NCI-H524 (cell line): ENCODE measurements at regions not wholly inside any gene's neighbourhood (a gene's known extent, or its start where the extent isn't known, plus 50 kb on each side); places are given as distances from the start of the nearest gene placed in this dataset.

ENCODE experiments used
- DNase-seq, 2 experiments: peaks; one replicate each; lab custom pipeline; 2025; lab: John Stamatoyannopoulos, UW

DNA sequence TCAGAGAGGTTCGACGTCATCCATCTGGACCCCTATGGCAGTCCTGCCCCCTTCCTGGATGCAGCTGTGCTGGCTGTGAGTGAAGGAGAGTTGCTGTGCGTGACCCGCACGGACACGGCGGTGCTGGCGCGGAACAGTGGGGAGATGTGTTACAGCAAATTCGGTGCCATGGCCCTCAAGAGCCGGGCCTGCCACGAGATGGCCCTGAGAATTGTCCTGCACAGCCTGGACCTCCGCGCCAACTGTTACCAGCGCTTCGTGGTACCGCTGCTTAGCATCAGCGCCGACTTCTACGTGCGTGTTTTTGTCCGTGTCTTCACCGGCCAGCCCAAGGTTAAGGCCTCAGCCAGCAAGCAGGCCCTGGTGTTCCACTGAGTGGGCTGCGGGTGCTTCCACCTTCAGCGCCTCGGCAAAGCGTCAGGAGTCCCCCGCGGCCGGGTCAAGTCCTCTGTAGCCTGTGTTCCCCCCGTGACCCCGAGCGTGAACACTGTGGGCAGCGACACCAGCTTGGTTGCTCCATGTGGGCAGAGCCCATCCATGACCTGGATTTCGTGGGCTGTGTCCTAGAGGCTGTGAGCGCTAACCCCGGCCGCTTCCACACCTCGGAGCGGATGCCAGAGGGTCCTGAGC lies 186.7 kb upstream of the SLITRK2 start:
- DNase-seq = no peak

DNA sequence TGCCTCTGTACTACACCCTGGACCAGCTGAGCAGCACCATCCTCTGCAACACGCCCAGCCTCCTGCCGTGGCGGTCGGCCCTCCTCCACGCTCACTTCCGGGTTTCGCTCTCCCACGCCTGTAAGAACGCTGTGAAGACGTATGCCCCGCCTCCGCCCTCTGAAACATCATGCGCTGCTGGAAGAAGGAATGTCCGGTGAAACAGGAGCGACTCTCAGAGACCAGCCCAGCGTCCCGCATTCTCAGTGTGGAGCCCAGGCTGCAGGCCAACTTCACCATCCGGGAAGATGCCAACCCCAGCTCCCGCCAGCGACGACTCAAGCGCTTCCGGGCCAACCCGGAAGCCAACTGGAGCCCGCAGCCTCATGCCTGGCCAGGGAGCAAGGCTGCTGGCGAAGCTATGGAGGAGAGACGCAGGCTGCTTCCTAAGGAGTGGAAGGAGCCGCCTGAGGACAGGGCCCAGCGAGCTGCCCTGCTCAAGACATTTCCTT lies 186.1 kb upstream of the SLITRK2 start:
- no peak for DNase-seq

DNA sequence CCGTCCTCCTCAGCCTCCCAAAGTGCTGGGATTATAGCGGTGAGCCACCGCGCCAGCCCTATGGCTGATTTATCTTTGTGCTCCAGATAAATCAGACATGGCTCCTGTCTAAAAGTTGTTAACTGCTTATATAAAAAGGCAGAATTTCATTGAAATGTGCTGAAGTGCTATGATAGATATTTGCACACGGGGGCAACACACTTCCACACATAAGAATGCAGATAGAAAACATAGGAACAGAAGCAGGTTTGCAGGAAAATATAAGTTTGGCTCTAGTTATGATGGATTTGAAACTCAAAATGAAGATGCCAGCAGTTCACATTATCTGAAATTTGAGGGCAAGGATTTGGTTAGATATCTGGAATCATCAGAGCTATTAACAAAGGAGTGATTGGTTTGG lies 163.1 kb upstream of the SLITRK2 start:
- DNase-seq = no peak

DNA sequence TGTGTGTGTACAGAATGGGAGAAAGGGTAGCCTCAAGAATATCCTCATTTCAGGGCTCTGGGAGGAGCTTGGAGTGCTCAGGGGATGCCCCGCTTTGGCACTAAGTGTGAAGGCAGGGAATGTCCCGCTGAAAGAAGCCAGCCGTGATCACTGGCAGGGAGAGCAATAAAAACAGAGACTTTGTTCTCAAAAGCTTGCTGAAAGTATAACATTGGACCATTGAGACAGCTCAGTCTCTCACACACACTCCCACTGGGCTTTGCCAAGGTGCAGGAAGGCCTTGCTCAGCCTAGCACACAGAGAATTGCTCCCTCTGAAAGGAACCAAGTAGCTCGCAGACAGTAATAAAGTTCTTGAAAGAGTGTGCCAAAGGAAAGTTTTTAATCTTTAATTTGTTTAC lies 143.8 kb upstream of the SLITRK2 start:
- no peak for DNase-seq

DNA sequence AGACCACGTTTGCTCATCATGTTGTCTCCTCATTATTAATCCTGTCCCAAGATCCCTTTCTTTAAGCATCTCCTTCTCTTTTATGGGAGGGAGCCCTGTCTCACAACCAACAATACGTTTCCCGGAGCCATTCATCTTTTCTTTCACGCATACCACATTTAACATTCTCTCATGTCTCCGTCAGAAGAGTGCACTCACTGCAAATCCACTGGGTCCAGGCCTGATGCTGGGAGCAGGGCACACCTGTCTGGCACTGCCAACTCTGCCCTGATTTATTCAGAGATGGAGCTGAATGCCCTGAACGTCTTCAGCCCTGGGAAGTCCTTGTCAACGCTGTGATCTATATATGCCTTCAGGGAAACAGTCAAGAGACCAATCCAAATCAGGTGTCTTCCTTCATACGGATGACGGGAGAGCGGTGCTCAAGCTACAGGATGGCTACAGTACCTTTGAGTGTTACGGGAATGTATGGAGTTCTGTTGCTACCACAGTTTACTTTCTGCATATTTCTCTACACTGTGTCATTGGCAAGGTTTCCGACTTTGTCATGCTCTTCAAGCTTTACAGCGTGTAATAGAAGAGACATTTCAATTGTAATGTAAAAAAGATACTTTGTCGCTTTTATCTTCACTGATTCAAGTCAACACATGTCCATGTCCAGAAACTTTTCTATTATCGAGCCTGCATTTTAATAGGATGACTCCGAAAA lies 140.4 kb upstream of the SLITRK2 start:
- DNase-seq = no peak

DNA sequence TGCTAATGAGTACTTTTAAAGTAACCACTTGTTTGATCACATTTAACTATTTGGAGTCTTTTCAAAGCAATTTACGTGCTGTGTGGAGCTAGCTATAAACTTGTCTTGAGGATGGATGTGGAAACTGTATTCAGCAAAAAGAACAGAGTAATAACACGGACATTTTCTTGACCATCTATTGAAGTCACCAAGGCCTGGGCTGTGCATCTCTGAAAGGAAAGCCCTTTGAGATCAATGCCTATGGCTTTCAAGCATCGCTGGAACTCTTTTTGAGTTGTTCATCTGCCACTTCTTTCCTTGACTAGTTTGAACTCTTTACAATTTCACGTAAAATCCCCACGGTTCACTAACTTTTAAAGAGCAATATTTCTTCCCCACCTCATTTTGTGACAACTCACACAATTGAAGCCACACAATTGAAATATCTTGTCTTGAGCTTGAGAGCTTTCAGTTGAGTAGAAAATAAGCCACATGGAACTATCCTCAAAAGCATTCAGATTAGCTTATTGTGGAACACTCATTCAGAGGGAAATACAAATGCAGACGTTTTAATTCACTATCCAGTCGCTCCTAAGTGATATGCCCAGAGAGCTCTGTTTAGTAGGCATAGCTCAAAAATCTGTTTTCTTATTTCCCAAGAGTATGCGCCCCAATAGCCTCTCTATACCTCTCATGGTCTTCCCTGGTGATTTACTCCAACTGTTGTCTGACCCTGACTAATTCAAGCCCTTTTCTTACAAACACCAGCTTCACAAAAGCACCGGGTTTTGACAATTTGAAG lies 134.9 kb upstream of the SLITRK2 start:
- no peak for DNase-seq

DNA sequence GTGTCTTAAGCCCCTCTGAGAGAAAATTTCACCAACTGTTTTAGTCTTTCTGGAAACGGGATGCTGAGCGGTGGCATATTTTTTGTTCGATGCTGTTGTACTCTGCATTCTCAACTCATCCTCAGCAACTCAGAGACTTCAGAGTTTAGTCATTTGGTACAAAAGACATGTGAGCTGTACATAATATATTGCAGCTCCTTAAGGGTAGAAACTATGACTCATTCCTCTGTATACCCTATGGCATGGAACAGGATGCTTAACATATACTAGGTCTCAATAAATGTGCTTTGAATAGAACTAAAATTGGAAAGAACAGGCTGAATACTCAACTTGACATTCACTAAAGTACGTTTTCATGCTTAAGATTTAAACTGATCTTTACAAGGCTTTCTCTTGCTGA lies 130.5 kb upstream of the SLITRK2 start:
- no peak for DNase-seq

DNA sequence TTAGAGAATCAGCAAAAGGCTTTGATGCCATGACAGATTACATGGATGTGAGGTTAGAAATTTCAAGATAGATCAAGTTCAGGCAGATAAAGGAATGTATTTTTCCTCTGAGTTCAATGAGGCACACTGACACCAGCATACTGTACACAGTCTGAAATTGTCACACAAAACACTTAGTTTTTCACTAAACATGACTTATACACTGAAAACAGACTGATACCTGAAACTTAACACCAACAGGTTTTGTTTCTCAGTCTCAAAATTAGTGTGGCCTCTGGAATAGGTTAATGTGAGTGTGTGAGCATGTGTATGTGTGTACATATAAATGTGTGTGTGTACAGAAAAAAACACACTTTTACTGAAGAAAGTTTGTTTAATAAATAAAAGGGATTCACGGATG lies 129.9 kb upstream of the SLITRK2 start:
- no peak for DNase-seq

DNA sequence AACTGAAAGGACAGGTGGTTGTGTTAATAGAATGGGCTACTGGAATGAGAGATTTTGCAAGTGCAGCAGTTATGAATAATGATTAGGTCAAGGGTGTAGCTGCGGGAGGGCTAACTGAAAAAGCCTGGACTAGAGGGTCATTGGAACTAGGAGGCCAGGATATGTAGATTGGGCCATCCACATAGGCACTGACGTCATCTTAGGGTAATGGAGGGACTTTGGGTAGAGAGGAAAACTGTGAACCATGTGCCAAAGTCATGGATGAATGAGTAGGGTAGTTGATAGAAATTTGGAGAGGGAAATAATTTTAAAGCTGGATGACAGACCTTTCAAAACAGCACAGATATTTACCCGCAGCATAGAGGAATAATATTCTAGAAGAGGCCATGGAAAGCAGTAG lies 123.6 kb upstream of the SLITRK2 start:
- DNase-seq = no peak

DNA sequence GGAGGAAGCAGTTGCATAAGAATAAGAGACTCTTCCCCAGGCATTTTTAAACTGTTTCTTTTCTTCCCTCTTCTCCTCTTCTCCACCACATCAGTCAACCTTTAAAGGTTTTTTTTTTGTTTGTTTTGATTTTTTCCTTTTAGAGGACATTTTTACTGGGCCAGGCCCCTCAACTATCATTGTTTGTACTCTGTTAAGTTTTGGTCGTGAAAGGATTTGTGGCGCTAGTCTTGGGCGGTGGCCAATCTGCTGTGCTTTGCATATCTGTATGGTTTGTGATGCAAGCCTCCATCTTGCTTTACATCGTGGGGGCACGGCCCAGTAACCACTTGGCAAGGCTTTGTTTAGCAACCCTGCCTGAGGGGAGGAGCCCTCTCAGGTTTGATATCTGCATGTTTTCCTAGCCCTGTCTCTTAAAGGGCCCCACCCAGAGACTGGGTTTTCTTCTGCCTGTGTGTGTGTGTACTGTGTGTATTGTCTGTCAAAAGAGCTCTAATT lies 101.9 kb upstream of the SLITRK2 start:
- no peak for DNase-seq

DNA sequence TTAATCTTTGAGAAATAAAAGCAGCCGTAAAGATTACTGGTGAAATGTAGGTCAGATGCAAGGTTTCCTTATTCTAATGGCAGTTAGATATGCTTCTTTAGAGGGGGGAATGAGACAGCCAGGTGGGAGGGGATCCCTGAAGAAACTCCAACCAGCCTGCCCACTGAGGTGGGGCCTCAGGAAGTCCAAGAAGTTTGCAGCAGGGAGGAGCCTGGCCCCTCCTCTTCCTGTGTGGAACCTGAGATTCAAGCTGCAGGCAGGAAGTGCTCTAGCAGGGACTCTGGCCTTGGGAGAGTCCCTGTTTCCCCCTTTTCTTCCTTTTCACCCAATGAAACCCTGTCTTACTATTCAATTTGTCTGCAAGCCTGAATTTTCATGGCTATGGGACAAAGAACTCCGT lies 101.4 kb upstream of the SLITRK2 start:
- DNase-seq = no peak

DNA sequence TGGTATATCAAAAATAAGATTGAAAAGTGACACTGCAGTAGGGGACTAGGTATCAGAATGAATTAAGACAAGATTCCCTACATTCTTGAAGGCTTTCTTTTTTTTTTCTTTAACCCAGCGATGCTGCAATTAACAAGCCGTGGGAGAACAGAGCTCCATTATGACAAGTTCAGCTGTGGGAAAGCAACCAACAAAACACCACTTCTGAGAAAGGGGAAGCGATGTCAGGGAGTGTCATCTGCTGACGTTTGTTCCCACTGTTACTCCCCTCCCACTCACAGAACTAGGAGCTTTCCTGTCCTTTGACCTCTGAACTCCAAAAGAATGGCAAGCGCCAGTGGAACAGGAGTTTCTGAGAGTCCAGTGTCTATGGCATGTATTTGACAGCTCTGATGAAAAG lies 90.2 kb upstream of the SLITRK2 start:
- no peak for DNase-seq

DNA sequence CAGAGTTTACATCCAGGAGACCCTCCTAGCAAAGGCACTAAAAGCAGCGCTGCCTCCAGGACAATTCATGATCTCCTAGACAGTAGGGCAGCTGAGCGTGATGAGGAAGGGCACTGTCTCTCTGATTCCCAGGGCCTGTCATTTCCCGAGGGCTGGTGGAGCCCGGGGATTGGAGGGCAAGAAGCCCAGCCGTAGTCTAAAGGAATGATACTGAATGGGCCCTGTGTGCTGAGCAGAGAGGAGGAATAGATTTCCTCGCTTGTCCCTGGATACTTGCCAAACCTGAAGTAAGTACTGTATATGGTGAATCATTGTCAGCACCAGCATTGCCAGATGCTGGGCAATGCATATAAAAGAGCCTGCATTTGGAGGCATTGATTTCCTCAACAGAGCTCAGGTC lies 88.0 kb upstream of the SLITRK2 start:
- no peak for DNase-seq

DNA sequence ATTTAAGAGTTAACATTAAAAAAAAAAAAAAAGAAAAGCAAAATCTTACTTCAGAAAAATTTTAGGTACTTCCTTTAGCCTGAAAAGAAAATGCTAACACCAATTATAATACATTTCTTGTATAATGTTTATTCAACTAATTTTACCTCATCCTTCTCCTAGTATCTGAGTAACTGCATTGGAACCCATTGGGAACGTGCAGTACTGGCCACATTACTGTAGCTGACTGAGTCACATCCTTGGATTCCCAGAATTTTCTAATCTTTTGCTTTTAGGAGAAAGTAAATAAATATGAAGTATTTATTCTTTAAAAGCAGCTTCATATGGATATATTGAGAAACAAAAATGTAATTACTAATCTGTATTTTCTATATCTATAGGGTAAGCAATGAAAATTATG lies 82.6 kb upstream of the SLITRK2 start:
- DNase-seq = no peak

DNA sequence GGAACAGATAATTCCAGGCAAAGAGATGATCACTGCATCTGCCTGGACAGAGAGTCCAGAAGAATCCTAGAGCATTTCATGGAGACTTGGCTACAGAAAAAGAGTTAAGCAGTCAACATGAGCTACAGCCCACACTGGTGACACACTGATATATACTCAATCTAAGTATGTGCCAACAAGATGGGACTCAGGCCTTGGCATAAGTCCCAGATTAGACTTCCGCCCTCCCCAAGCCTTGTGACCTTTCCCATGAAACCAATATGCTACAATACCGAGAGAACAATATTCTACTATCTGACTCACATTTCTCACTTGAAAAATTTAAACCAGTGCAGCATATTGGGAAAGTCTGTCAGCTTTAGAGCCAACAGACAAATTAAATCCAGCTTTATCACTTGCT lies 65.7 kb upstream of the SLITRK2 start:
- no peak for DNase-seq
